HEK293 (cell line): ENCODE measurements at regions not wholly inside any gene's neighbourhood (a gene's known extent, or its start where the extent isn't known, plus 50 kb on each side); places are given as distances from the start of the nearest gene placed in this dataset.

Experiments
- CTCF ChIA-PET: fragments of 350-600 bp; formaldehyde crosslinking; extraction: SDS; loops from one replicate; lab custom pipeline; 2021; ENCODE audit warnings: antibody characterized with exemption; lab: Yijun Ruan, JAX
- POLR2A ChIA-PET: fragments of 300-600 bp; formaldehyde crosslinking; extraction: SDS; loops from one replicate; lab custom pipeline; 2020; ENCODE audit warnings: antibody characterized with exemption, inconsistent platforms; lab: Yijun Ruan, JAX
- H3K27ac ChIP-seq: fragments of 200-500 bp; sonication (Bioruptor generic); 2 replicates; pipeline ENCODE4 v1.5.1; 2014; ENCODE audit warnings: low read depth, low read length, control low read depth, inconsistent platforms; ENCODE audit errors: extremely low read depth
- H3K36me3 ChIP-seq, 2 experiments: fragments of 200-500 bp in 1 of 2; sonication (Bioruptor generic) in 1 of 2; 1 replicate in 1 of 2; 2 replicates in 1 of 2; pipeline ENCODE4 v1.5.1; 2014 to 2017; ENCODE audit warnings: inconsistent platforms in 2 of 2, low read length in 2 of 2; ENCODE audit not compliant: control insufficient read depth in 2 of 2, insufficient read depth in 1 of 2
- H3K4me1 ChIP-seq: fragments of 200-500 bp; sonication (Bioruptor generic); 2 replicates; pipeline ENCODE4 v1.5.1; 2014; ENCODE audit warnings: mild to moderate bottlenecking, low read length, inconsistent platforms; ENCODE audit not compliant: control insufficient read depth, insufficient read depth
- H3K4me3 ChIP-seq: 2 replicates; pipeline ENCODE4 v1.5.1; 2011; ENCODE audit warnings: low read depth, mild to moderate bottlenecking, control low read depth, low read length, moderate library complexity
- H3K9me3 ChIP-seq: fragments of 200-500 bp; sonication (Bioruptor generic); 2 replicates; pipeline ENCODE4 v1.5.1; 2014; ENCODE audit warnings: low read depth, low read length, inconsistent platforms; ENCODE audit not compliant: control insufficient read depth, insufficient read depth
- GLI4 ChIP-seq: fragments of 450-650 bp; formaldehyde crosslinking; IDR thresholded peaks from 2 replicates; pipeline ENCODE4 v1.5.1; 2016; ENCODE audit warnings: missing biosample characterization, missing genetic modification characterization
- GLIS2 ChIP-seq: fragments of 450-650 bp; formaldehyde crosslinking; IDR thresholded peaks from 2 replicates; pipeline ENCODE4 v1.5.1; 2016; ENCODE audit warnings: missing biosample characterization, missing genetic modification characterization
- HOXD13 ChIP-seq: sonication (generic); formaldehyde crosslinking; IDR thresholded peaks from 2 replicates; pipeline ENCODE4 v1.8.0; 2022; ENCODE audit warnings: missing genetic modification reagents, borderline replicate concordance
- KLF8 ChIP-seq: fragments of 450-650 bp; formaldehyde crosslinking; IDR thresholded peaks from 2 replicates; pipeline ENCODE4 v1.5.1; 2016; ENCODE audit warnings: missing biosample characterization, missing genetic modification characterization
- OSR2 ChIP-seq: fragments of 450-650 bp; formaldehyde crosslinking; IDR thresholded peaks from 2 replicates; pipeline ENCODE4 v1.5.1; 2016; ENCODE audit warnings: missing biosample characterization, missing genetic modification characterization
- TRIM28 ChIP-seq: IDR thresholded peaks from 2 replicates; pipeline ENCODE4 v1.6.1; 2011; ENCODE audit warnings: low read length, control low read depth, borderline replicate concordance
- ZNF114 ChIP-seq: fragments of 450-650 bp; formaldehyde crosslinking; IDR thresholded peaks from 2 replicates; pipeline ENCODE4 v1.5.0; 2017; ENCODE audit warnings: missing biosample characterization, missing genetic modification characterization
- ZNF221 ChIP-seq: fragments of 450-650 bp; formaldehyde crosslinking; IDR thresholded peaks from 2 replicates; pipeline ENCODE4 v1.5.1; 2017; ENCODE audit warnings: missing biosample characterization, missing genetic modification characterization, borderline replicate concordance
- ZNF23 ChIP-seq: fragments of 450-650 bp; formaldehyde crosslinking; IDR thresholded peaks from 2 replicates; pipeline ENCODE4 v1.5.1; 2016; ENCODE audit warnings: missing biosample characterization, missing genetic modification characterization, borderline replicate concordance
- ZNF24 ChIP-seq: fragments of 450-650 bp; formaldehyde crosslinking; IDR thresholded peaks from 2 replicates; pipeline ENCODE4 v1.5.1; 2016; ENCODE audit warnings: missing biosample characterization, missing genetic modification characterization
- ZNF391 ChIP-seq: fragments of 450-650 bp; formaldehyde crosslinking; IDR thresholded peaks from 2 replicates; pipeline ENCODE4 v1.5.1; 2016; ENCODE audit warnings: low read depth, missing biosample characterization, missing genetic modification characterization, borderline replicate concordance
- ZNF521 ChIP-seq: fragments of 450-650 bp; formaldehyde crosslinking; IDR thresholded peaks from 2 replicates; pipeline ENCODE4 v1.5.1; 2017; ENCODE audit warnings: missing biosample characterization, mild to moderate bottlenecking, missing genetic modification characterization
- ZNF610 ChIP-seq: fragments of 450-650 bp; formaldehyde crosslinking; IDR thresholded peaks from 2 replicates; pipeline ENCODE4 v1.5.1; 2016; ENCODE audit warnings: missing biosample characterization, missing genetic modification characterization, borderline replicate concordance
- ZNF629 ChIP-seq: fragments of 450-650 bp; formaldehyde crosslinking; IDR thresholded peaks from 2 replicates; pipeline ENCODE4 v1.5.1; 2017; ENCODE audit warnings: missing biosample characterization, missing genetic modification characterization
- ZNF777 ChIP-seq: fragments of 450-650 bp; formaldehyde crosslinking; IDR thresholded peaks from 2 replicates; pipeline ENCODE4 v1.5.1; 2017; ENCODE audit warnings: missing biosample characterization, missing genetic modification characterization, borderline replicate concordance
- TF ChIP-seq, protein P1 (sequence below): fragments of 450-650 bp; formaldehyde crosslinking; IDR thresholded peaks from 2 replicates; pipeline ENCODE4 v1.5.1; 2016; ENCODE audit warnings: missing biosample characterization, missing genetic modification characterization
- TF ChIP-seq, protein P2 (sequence below): fragments of 450-650 bp; IDR thresholded peaks from 2 replicates; pipeline ENCODE4 v1.5.1; 2018; ENCODE audit warnings: missing biosample characterization, mild to moderate bottlenecking, missing genetic modification characterization
- TF ChIP-seq, protein P3 (sequence below): fragments of 450-650 bp; formaldehyde crosslinking; IDR thresholded peaks from 2 replicates; pipeline ENCODE4 v1.5.1; 2017; ENCODE audit warnings: missing biosample characterization, missing genetic modification characterization
- TF ChIP-seq, protein P4 (sequence below): fragments of 450-650 bp; formaldehyde crosslinking; IDR thresholded peaks from 2 replicates; pipeline ENCODE4 v1.5.1; 2016; ENCODE audit warnings: missing biosample characterization, missing genetic modification characterization, borderline replicate concordance

DNA sequence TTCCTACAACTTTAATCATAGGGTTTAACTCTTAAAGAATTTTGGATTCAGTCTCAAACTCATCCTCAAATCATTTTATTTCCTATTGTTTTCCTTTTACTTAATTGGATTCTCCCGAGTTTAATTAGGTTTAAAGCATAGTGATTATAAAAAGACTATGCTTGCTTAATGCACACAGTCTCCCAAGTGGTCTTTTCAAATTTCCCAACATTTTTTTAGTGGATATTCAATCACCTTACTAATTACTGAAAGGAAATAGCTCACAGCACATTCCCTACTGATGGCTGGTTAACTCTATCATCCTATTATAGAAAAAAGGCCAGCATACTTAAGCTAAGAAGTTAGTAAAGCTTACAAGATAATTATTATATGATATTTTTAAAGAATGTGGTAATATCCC lies 170.6 kb downstream of the PRDM9 start:
- H3K27ac ChIP-seq, result no peak overlapping the region
- no peaks in the 10 kb centered on the region for H3K36me3 ChIP-seq
- POLR2A ChIA-PET, result no interaction called here
- H3K4me1 ChIP-seq, result no peaks in the 10 kb centered on the region
- no peak overlapping the region for H3K4me3 ChIP-seq
- CTCF ChIA-PET, result no interaction called here
- TF ChIP-seq ZNF629 (tag by site-specific recombination) (no peak), GLIS2 (tag by site-specific recombination) (no peak)
- TF ChIP-seq, all 188 proteins: peak for 0
- H3K9me3 ChIP-seq, result no peaks in the 10 kb centered on the region

DNA sequence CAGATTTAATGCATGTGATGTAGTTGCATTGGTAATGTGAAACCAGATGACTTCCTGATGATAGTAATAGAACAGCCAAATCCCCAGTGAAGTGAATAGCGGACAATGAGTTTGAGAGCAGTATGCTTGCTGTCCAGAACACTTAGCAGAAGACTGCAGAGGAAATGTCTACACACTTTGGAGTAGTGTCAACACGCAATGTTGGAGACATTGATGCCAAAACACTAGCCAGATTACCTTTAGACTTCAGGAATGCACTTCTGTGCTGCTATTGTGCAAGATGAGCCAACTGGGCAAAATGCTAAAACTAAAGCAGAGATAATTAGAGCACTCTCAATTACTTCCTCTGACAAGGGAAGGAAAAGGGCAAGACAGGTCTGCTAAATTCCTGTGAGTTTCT lies 176.7 kb downstream of the PRDM9 start:
- H3K36me3 ChIP-seq, result no peaks in the 10 kb centered on the region
- H3K9me3 ChIP-seq, result no peaks in the 10 kb centered on the region
- TF ChIP-seq KLF8 (tag by site-specific recombination) (no peak), HOXD13 (no peak), OSR2 (tag by site-specific recombination) (no peak), ZNF24 (no peak), ZNF23 (tag by site-specific recombination) (no peak), ZNF114 (tag by site-specific recombination) (no peak), ZNF521 (tag by site-specific recombination) (no peak), GLI4 (no peak), ZNF777 (tag by site-specific recombination) (no peak), TRIM28 (no peak), ZNF221 (tag by site-specific recombination) (no peak), ZNF610 (tag by site-specific recombination) (no peak), ZNF391 (tag by site-specific recombination) (no peak)
- TF ChIP-seq, protein P1, sequence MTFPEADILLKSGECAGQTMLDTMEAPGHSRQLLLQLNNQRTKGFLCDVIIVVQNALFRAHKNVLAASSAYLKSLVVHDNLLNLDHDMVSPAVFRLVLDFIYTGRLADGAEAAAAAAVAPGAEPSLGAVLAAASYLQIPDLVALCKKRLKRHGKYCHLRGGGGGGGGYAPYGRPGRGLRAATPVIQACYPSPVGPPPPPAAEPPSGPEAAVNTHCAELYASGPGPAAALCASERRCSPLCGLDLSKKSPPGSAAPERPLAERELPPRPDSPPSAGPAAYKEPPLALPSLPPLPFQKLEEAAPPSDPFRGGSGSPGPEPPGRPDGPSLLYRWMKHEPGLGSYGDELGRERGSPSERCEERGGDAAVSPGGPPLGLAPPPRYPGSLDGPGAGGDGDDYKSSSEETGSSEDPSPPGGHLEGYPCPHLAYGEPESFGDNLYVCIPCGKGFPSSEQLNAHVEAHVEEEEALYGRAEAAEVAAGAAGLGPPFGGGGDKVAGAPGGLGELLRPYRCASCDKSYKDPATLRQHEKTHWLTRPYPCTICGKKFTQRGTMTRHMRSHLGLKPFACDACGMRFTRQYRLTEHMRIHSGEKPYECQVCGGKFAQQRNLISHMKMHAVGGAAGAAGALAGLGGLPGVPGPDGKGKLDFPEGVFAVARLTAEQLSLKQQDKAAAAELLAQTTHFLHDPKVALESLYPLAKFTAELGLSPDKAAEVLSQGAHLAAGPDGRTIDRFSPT (tag by site-specific recombination), result no peak
- TF ChIP-seq, protein P2, sequence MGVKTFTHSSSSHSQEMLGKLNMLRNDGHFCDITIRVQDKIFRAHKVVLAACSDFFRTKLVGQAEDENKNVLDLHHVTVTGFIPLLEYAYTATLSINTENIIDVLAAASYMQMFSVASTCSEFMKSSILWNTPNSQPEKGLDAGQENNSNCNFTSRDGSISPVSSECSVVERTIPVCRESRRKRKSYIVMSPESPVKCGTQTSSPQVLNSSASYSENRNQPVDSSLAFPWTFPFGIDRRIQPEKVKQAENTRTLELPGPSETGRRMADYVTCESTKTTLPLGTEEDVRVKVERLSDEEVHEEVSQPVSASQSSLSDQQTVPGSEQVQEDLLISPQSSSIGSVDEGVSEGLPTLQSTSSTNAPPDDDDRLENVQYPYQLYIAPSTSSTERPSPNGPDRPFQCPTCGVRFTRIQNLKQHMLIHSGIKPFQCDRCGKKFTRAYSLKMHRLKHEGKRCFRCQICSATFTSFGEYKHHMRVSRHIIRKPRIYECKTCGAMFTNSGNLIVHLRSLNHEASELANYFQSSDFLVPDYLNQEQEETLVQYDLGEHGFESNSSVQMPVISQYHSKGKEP (tag by site-specific recombination), result no peak
- TF ChIP-seq, protein P3, sequence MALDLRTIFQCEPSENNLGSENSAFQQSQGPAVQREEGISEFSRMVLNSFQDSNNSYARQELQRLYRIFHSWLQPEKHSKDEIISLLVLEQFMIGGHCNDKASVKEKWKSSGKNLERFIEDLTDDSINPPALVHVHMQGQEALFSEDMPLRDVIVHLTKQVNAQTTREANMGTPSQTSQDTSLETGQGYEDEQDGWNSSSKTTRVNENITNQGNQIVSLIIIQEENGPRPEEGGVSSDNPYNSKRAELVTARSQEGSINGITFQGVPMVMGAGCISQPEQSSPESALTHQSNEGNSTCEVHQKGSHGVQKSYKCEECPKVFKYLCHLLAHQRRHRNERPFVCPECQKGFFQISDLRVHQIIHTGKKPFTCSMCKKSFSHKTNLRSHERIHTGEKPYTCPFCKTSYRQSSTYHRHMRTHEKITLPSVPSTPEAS (tag by site-specific recombination), result no peak
- TF ChIP-seq, protein P4, sequence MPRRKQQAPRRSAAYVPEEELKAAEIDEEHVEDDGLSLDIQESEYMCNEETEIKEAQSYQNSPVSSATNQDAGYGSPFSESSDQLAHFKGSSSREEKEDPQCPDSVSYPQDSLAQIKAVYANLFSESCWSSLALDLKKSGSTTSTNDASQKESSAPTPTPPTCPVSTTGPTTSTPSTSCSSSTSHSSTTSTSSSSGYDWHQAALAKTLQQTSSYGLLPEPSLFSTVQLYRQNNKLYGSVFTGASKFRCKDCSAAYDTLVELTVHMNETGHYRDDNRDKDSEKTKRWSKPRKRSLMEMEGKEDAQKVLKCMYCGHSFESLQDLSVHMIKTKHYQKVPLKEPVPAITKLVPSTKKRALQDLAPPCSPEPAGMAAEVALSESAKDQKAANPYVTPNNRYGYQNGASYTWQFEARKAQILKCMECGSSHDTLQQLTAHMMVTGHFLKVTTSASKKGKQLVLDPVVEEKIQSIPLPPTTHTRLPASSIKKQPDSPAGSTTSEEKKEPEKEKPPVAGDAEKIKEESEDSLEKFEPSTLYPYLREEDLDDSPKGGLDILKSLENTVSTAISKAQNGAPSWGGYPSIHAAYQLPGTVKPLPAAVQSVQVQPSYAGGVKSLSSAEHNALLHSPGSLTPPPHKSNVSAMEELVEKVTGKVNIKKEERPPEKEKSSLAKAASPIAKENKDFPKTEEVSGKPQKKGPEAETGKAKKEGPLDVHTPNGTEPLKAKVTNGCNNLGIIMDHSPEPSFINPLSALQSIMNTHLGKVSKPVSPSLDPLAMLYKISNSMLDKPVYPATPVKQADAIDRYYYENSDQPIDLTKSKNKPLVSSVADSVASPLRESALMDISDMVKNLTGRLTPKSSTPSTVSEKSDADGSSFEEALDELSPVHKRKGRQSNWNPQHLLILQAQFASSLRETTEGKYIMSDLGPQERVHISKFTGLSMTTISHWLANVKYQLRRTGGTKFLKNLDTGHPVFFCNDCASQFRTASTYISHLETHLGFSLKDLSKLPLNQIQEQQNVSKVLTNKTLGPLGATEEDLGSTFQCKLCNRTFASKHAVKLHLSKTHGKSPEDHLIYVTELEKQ (tag by site-specific recombination), result no peak
- H3K4me3 ChIP-seq, result no peak overlapping the region
- H3K4me1 ChIP-seq, result no peaks in the 10 kb centered on the region
- POLR2A ChIA-PET, result no interaction called here
- no peak overlapping the region for H3K27ac ChIP-seq
- CTCF ChIA-PET, result no interaction called here
